ENCODE measurements at regions not wholly inside any gene's neighbourhood (a gene's known extent, or its start where the extent isn't known, plus 50 kb on each side); places are given as distances from the start of the nearest gene placed in this dataset.
A peak's percentile ranks its signal among the peaks of the same experiment; 100 is the strongest.

- H3K9me3 Mint-ChIP-seq, result peaks cover 0 to 5% (median 0%) of the 10 kb centered on the region in 7 donors
- H3K4me3 Mint-ChIP-seq, result peak overlapping the region in 1 of 2 donors; percentile 9
These were observed 166.7 kb downstream of the USP12 start for GRCh38 chr13:27004866-27005265.

DNA sequence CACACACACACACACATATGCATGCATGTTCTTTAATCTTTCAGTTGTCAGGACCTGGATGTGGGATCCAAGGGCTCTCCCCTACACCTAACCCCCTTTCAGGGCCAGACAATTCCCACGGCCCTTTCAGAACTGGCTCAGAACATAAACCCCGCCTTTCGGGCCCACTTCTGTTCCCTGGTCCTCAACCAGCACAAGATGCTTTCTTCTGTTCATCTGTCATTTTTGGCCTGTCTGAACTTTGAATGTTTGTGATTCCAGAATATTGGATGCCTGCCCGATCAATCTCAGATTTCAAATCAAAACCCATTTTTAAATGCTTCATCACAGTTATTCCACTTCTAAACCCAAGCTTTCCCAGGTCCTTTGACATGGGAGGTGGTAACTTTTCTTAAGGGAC, 167.3 kb downstream of the USP12 start:
- no peak for DNase-seq
- H3K36me3 ChIP-seq (replicated peaks in 1 of 2; ENCODE audit: control insufficient read depth in 1 of 2, insufficient read depth in 2 of 2, low read length in 2 of 2), result no peaks in the 10 kb centered on the region
- H3K27ac ChIP-seq (ENCODE audit: low read depth in 1 of 2, low read length in 2 of 2), result no peak overlapping the region
- H3K4me3 ChIP-seq (replicated peaks in 1 of 3; ENCODE audit: low read depth in 2 of 3, low read length in 3 of 3), result no peak overlapping the region
- Mint-ChIP-seq H3K36me3 (no peaks in the 10 kb centered on the region), H3K27ac (no peak overlapping the region), H3K4me1 (peaks cover 3% of the 10 kb centered on the region), H3K4me3 (no peak overlapping the region), H3K9me3 (peaks cover 0 to 5% (median 0%) of the 10 kb centered on the region in 7 donors), H3K27me3 (ENCODE audit: low read depth in 3 of 3) (peaks cover 26 to 40% (median 38%) of the 10 kb centered on the region in 3 donors)
- H3K9ac ChIP-seq (ENCODE audit: insufficient read depth, low read length, poor library complexity, severe bottlenecking), result no peak overlapping the region
- no peaks in the 10 kb centered on the region for H4K20me1 ChIP-seq (ENCODE audit: insufficient read depth, low read length)
- no peaks in the 10 kb centered on the region for H3K9me3 ChIP-seq (replicated peaks in 1 of 2; ENCODE audit: control insufficient read depth in 1 of 2, insufficient read depth in 1 of 2, low read length in 2 of 2)
- no peaks in the 10 kb centered on the region for H3K79me2 ChIP-seq (ENCODE audit: insufficient read depth, low read length)
- H3K27me3 ChIP-seq (ENCODE audit: control insufficient read depth in 2 of 2, insufficient read depth in 2 of 2, low read length in 2 of 2), result peaks cover 3 to 32% of the 10 kb centered on the region in 2 donors
- WGBS (ENCODE audit: insufficient coverage), result 100% methylated on average over 1 of the region's 4 CpGs
- no peak for TF ChIP-seq CTCF (IDR thresholded peaks at IDR 0.05)
- intact Hi-C loops (cut with micrococcal nuclease), result no loop called here
- peaks cover 5 to 9% of the 10 kb centered on the region in 2 donors for H3K4me1 ChIP-seq (ENCODE audit: control insufficient read depth in 1 of 2, insufficient read depth in 2 of 2, low read length in 2 of 2)
- H2AFZ ChIP-seq (ENCODE audit: insufficient read depth, low read depth, low read length, poor library complexity, severe bottlenecking), result no peak overlapping the region
- no peak overlapping the region for H3K4me2 ChIP-seq (replicated peaks; ENCODE audit: extremely low read depth, low read length, poor library complexity, severe bottlenecking)

More at GRCh38 chr13:27004866-27005265, 166.7 kb downstream of the USP12 start:
- WGBS (ENCODE audit: insufficient coverage), result 96% methylated on average over 4 of the region's 5 CpGs
- H3K4me3 ChIP-seq (replicated peaks in 1 of 3; ENCODE audit: low read depth in 2 of 3, low read length in 3 of 3), result no peak overlapping the region
- H3K9ac ChIP-seq (ENCODE audit: insufficient read depth, low read length, poor library complexity, severe bottlenecking), result no peak overlapping the region
- H3K27ac Mint-ChIP-seq, result peak overlapping the region in 1 of 7 donors; percentile 61
- no peak for DNase-seq
- H3K27ac ChIP-seq (ENCODE audit: low read depth in 1 of 2, low read length in 2 of 2), result no peak overlapping the region
- intact Hi-C loops (cut with micrococcal nuclease), result no loop called here
- H3K9me3 ChIP-seq (replicated peaks in 1 of 2; ENCODE audit: control insufficient read depth in 1 of 2, insufficient read depth in 1 of 2, low read length in 2 of 2), result no peaks in the 10 kb centered on the region
- no peak for TF ChIP-seq CTCF (IDR thresholded peaks at IDR 0.05)
- H3K4me2 ChIP-seq (replicated peaks; ENCODE audit: extremely low read depth, low read length, poor library complexity, severe bottlenecking), result no peak overlapping the region
- H3K27me3 ChIP-seq (ENCODE audit: control insufficient read depth in 2 of 2, insufficient read depth in 2 of 2, low read length in 2 of 2), result peaks cover 3 to 32% of the 10 kb centered on the region in 2 donors
- no peaks in the 10 kb centered on the region for H3K36me3 ChIP-seq (replicated peaks in 1 of 2; ENCODE audit: control insufficient read depth in 1 of 2, insufficient read depth in 2 of 2, low read length in 2 of 2)
- H3K79me2 ChIP-seq (ENCODE audit: insufficient read depth, low read length), result no peaks in the 10 kb centered on the region
- H3K36me3 Mint-ChIP-seq, result no peaks in the 10 kb centered on the region
- no peaks in the 10 kb centered on the region for H4K20me1 ChIP-seq (ENCODE audit: insufficient read depth, low read length)
- H3K4me1 Mint-ChIP-seq, result peaks cover 3% of the 10 kb centered on the region
- peaks cover 5 to 9% of the 10 kb centered on the region in 2 donors for H3K4me1 ChIP-seq (ENCODE audit: control insufficient read depth in 1 of 2, insufficient read depth in 2 of 2, low read length in 2 of 2)
- H2AFZ ChIP-seq (ENCODE audit: insufficient read depth, low read depth, low read length, poor library complexity, severe bottlenecking), result no peak overlapping the region
- H3K27me3 Mint-ChIP-seq (ENCODE audit: low read depth in 3 of 3), result peaks cover 26 to 42% (median 41%) of the 10 kb centered on the region in 3 donors

All from CD14-positive monocyte (primary cell).